NCI-H748 treated with DMSO at 0.1 percent for 48 hours (cell line): ENCODE measurements at regions not wholly inside any gene's neighbourhood (a gene's known extent, or its start where the extent isn't known, plus 50 kb on each side); places are given as distances from the start of the nearest gene placed in this dataset.
"Not testable (repeated sequence)": the region's sequence is repeated elsewhere in the genome, so short reads cannot be mapped to it uniquely, and the experiment has no call there.

ENCODE experiments used
- DNase-seq: peaks from one replicate; lab custom pipeline; 2025; lab: John Stamatoyannopoulos, UW

GRCh38 chr6:139754898-139755775, 380.7 kb upstream of the CITED2 start:
- DNase-seq, result no peak

- DNase-seq, result no peak
These were observed 378.9 kb upstream of the CITED2 start for GRCh38 chr6:139753198-139753861.

DNA sequence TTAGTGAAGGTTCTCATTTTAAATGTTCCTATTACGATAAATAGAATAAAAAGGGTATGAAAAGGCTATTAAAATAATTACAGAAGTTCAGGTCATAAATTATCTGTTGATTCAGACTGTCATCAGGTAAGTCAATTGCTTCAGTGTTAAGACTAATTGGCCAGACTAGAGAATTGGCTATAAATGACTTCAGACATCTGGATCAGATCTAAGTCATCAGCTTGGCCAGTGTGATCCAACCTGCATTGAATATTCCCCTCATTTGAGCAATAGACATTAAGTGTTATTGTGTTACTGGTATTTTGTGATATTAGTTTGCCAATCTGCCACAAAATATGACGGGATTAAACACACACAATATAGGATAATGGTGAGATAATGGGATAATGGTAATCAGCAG, 377.6 kb upstream of the CITED2 start:
- no peak for DNase-seq

GRCh38 chr6:139751179-139751578, 376.7 kb upstream of the CITED2 start:
- no peak for DNase-seq

DNA sequence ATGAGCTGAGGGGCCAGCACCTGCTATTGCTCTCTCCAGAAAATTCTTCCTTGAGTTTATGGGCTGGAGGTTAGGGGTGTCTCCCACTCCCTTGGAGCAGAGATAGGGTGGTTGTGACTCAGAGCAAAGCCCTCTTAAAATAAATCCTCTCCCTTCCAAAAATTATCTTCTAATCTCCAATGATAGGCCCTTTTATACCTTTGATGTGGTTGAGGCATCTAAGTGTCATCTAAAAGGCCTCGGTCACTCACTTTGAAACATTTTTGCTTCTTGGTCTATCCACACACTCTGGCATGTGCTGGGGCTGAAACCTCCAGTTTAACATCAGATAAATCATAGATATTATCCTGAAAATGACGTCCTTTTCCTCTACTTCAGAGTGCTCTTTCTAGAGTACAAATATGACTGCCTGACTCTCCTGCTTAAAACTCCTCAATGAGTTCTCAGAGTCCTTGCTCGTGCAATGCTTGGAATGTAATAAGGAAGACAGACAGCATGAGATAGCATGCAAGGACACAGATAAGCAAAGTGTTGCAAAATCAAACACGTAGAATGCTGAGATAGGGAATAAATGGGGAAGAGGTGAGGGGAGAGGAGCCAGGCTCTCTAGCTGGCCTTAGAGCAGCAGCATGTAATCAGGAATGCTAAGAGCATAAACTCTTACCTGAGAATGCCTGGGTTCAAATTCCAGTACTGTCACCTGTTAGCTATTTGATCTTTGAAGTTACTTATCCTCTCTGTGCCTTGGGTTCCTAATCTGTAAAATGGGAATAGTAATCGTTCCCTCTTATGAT, 374.1 kb upstream of the CITED2 start:
- no peak for DNase-seq

- no peak for DNase-seq
These were observed 372.7 kb upstream of the CITED2 start for GRCh38 chr6:139747154-139747553.

DNA sequence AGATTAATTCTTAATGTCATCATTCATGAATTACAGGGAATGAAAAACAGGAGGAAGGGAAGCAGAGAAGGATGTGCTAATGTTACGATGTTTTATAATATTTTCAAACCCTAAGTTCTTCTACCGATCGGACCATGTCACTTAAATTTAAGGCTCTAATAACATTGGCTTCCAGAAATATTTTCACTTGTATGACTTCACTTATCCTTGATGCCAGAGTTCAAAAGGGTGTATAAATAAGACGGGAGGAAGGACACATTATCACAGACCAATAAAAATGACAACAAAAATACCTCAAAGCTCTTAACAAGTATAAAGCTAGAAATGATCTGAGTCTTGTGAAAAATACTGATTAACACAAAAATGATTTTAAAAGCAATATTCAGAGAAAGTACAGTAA, 370.4 kb upstream of the CITED2 start:
- DNase-seq, result no peak

GRCh38 chr6:139743664-139744437, 369.4 kb upstream of the CITED2 start:
- DNase-seq, result no peak

GRCh38 chr6:139742671-139743070, 368.2 kb upstream of the CITED2 start:
- no peak for DNase-seq

DNA sequence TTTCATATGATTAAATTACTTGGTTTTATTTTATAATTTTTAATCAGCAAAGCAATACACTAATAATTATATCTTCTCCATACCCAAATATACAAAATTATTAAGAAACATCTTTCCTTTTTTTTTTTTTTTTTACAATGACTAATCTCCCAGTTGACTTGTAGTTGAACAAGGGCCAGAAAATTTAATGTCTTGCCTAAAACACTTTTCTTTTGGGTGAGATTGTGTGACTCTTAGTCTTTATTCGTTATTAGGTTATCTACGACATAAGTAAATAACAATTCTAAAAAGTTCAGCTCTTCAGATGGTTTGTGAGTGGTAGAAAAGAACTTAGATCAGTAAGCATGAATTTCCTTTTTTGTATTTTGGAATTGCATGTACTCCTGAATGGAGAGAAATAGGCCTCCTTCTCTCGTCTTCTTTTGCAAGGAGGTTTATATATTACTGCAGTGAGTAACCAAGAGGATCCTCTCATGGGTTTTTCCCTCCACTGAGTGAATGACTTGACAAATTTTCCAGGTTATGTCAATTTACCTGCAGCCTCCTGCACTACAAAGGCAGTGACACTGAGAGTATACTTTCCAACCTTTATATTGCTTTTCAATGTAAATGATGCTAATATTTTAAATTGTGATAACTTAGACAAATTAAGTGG, 364.5 kb upstream of the CITED2 start:
- DNase-seq, result no peak

GRCh38 chr6:139736325-139736906, 362.0 kb upstream of the CITED2 start:
- no peak for DNase-seq

DNA sequence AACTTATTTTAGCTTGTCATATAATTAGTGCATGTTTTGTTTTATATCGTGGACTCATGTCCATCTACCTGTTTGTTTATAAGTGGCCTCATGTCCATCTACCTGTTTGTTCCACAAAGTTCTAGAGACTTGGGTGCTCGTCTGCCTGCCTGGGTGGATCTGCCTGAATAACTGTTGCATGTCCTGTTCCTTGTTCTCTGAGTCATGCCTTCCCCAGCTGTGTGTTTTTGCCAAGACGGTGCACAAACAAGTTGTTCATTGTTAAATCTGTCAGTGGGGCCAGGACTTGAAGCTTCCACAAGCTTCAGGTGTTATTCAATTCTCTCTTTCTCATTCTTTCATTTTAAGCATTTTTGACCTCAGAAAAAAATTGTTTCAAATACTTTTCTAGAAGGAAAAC, 358.0 kb upstream of the CITED2 start:
- DNase-seq, result no peak

GRCh38 chr6:139730340-139730974, 356.0 kb upstream of the CITED2 start:
- DNase-seq, result no peak

GRCh38 chr6:139728876-139729427, 354.5 kb upstream of the CITED2 start:
- no peak for DNase-seq

DNA sequence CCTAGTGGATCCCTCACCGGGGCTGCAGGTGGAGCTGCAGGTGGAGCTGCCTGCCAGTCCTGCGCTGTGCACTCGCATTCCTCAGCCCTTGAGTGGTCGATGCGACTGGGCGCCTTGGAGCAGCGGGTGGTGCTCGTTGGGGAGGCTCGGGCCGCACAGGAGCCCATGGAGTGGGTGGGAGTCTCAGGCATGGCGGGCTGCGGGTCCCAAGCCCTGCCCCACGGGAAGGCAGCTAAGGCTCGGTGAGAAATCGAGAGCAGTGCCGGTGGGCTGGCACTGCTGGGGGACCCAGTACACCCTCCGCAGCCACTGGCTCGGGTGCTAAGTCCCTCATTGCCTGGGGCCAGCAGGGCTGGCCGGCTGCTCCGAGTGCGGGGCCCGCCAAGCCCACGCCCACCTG, 351.8 kb upstream of the CITED2 start:
- not testable (repeated sequence) for DNase-seq

DNA sequence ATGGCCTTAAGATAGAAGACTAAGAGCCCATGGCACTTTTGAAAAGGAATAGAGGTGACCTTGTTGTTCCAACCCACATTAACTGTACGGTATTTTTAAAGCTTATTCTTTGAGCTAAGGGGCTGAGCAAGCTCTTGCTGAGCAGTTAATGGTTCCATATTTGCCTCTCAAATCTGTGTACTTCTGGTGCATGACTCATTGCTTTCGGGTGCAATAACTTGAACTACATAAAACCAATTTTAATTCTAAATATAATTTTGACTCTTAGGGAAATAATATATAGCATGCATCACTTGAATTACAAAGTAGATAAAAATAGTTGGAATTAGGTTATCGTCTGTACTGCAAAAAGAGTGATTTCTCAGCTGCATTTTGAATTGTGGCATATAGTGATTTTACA, 348.1 kb upstream of the CITED2 start:
- no peak for DNase-seq

GRCh38 chr6:139721954-139722353, 347.5 kb upstream of the CITED2 start:
- no peak for DNase-seq

DNA sequence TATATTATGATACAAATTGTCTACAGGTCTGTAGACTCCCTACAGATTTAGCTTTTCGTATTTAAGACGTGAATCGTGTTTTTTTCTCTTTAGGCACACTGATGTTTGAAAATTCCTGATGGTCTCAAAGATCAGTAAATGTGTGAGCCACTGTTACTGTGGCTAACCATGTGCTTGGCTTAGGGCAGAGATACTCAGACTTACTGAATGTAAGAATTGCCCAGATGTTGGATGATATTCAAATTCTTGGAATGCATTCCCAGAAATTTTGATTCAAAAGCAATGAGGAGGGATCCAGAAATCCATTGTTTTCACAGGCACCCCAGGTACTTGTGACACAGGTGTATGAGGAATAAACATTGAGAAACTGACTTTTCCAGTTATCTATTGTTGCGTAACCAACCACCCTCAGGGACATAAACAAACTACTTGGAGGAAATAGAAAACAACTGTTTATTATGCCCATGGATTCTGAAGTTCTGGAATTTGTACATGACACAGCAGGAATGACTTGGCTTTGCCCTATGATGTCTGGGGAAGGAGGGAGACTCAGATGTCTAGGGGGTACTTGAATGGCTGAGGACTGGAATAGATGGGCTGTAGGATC, 339.6 kb upstream of the CITED2 start:
- DNase-seq, result no peak

GRCh38 chr6:139713424-139713823, 339.0 kb upstream of the CITED2 start:
- no peak for DNase-seq

GRCh38 chr6:139712830-139713229, 338.4 kb upstream of the CITED2 start:
- DNase-seq, result no peak
